ENCODE measurements at regions not wholly inside any gene's neighbourhood (a gene's known extent, or its start where the extent isn't known, plus 50 kb on each side); places are given as distances from the start of the nearest gene placed in this dataset.

- TF ChIP-seq EZH2 (IDR thresholded peaks at IDR 0.05; ENCODE audit: borderline replicate concordance, low read depth, low read length, poor library complexity, severe bottlenecking) (no peak), CTCF (conservative IDR thresholded peaks at IDR 0.05; ENCODE audit: low read depth, low read length) (no peak)
- intact Hi-C loops (cut with micrococcal nuclease; ENCODE audit: unreplicated experiment), result no loop called here
- no peak for DNase-seq (ENCODE audit: low spot score)
- BruUV-seq (replicated peaks), result no TSS peak
- H3K4me3 ChIP-seq (ENCODE audit: low read depth, low read length, poor library complexity, severe bottlenecking), result no peak overlapping the region
- POLR2A ChIA-PET (ENCODE audit: low non-redundant PET), result no interaction called here
- no peak overlapping the region for H3K27ac ChIP-seq (ENCODE audit: low read depth, low read length, poor library complexity, severe bottlenecking)
- H3K4me1 ChIP-seq (ENCODE audit: insufficient read depth, low read length, poor library complexity, severe bottlenecking), result peaks cover 5% of the 10 kb centered on the region
- CTCF ChIA-PET, result no interaction called here
- H3K9me3 ChIP-seq (ENCODE audit: low read depth, low read length, poor library complexity, severe bottlenecking), result no peaks in the 10 kb centered on the region
- no peaks in the 10 kb centered on the region for H3K27me3 ChIP-seq (replicated peaks; ENCODE audit: insufficient read depth, low read depth, low read length, poor library complexity)
- H3K36me3 ChIP-seq (ENCODE audit: insufficient read depth, low read length, poor library complexity, severe bottlenecking), result no peaks in the 10 kb centered on the region
Observed at GRCh38 chr12:67420506-67420905, 151.3 kb downstream of the CAND1 start.

GRCh38 chr12:67422081-67422480 is 152.9 kb downstream of the CAND1 start:
- Histone ChIP-seq H3K36me3 (ENCODE audit: insufficient read depth, low read length, poor library complexity, severe bottlenecking) (no peaks in the 10 kb centered on the region), H3K9me3 (ENCODE audit: low read depth, low read length, poor library complexity, severe bottlenecking) (no peaks in the 10 kb centered on the region), H3K4me1 (ENCODE audit: insufficient read depth, low read length, poor library complexity, severe bottlenecking) (peaks cover 21% of the 10 kb centered on the region), H3K27ac (ENCODE audit: low read depth, low read length, poor library complexity, severe bottlenecking) (no peak overlapping the region), H3K4me3 (ENCODE audit: low read depth, low read length, poor library complexity, severe bottlenecking) (no peak overlapping the region), H3K27me3 (replicated peaks; ENCODE audit: insufficient read depth, low read depth, low read length, poor library complexity) (no peaks in the 10 kb centered on the region)
- intact Hi-C loops (cut with micrococcal nuclease; ENCODE audit: unreplicated experiment), result no loop called here
- CTCF ChIA-PET, result no interaction called here
- POLR2A ChIA-PET (ENCODE audit: low non-redundant PET), result no interaction called here
- no peak for TF ChIP-seq EZH2 (IDR thresholded peaks at IDR 0.05; ENCODE audit: borderline replicate concordance, low read depth, low read length, poor library complexity, severe bottlenecking)
- no peak for TF ChIP-seq CTCF (conservative IDR thresholded peaks at IDR 0.05; ENCODE audit: low read depth, low read length)
- no TSS peak for BruUV-seq (replicated peaks)
- DNase-seq (ENCODE audit: low spot score), result no peak

GRCh38 chr12:67424784-67425183 is 155.6 kb downstream of the CAND1 start:
- Histone ChIP-seq H3K4me1 (ENCODE audit: insufficient read depth, low read length, poor library complexity, severe bottlenecking) (peaks cover 25% of the 10 kb centered on the region), H3K27me3 (replicated peaks; ENCODE audit: insufficient read depth, low read depth, low read length, poor library complexity) (no peaks in the 10 kb centered on the region), H3K9me3 (ENCODE audit: low read depth, low read length, poor library complexity, severe bottlenecking) (no peaks in the 10 kb centered on the region), H3K36me3 (ENCODE audit: insufficient read depth, low read length, poor library complexity, severe bottlenecking) (no peaks in the 10 kb centered on the region), H3K4me3 (ENCODE audit: low read depth, low read length, poor library complexity, severe bottlenecking) (no peak overlapping the region), H3K27ac (ENCODE audit: low read depth, low read length, poor library complexity, severe bottlenecking) (no peak overlapping the region)
- TF ChIP-seq EZH2 (IDR thresholded peaks at IDR 0.05; ENCODE audit: borderline replicate concordance, low read depth, low read length, poor library complexity, severe bottlenecking), result no peak
- TF ChIP-seq CTCF (conservative IDR thresholded peaks at IDR 0.05; ENCODE audit: low read depth, low read length), result no peak
- ChIA-PET POLR2A (ENCODE audit: low non-redundant PET) (no interaction called here), CTCF (no interaction called here)
- intact Hi-C loops (cut with micrococcal nuclease; ENCODE audit: unreplicated experiment), result no loop called here
- no TSS peak for BruUV-seq (replicated peaks)
- no peak for DNase-seq (ENCODE audit: low spot score)

Measured in A673 (cell line).